ENCODE measurements at regions not wholly inside any gene's neighbourhood (a gene's known extent, or its start where the extent isn't known, plus 50 kb on each side); places are given as distances from the start of the nearest gene placed in this dataset.
"Not testable (repeated sequence)": the region's sequence is repeated elsewhere in the genome, so short reads cannot be mapped to it uniquely, and the experiment has no call there.

DNA sequence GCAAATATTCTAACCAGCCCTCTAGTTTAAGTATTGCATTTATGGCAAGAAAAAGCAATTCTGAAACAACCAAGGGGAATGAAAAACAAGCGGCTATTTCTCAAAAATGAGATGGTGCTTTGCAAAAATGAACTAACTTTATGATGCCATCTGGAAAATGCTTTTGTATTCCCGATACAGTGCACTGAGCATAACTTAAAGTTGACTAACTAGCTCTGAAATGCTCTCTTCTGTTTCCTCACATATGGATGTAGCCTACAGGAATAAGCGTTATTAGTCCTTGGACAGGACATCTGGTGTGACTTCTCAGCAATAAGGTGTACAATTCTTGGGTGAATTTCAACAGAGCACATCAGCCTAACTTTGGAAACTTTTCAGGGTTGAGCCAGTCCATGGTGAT, 228.2 kb upstream of the DDI1 start:
- DNase-seq = no peak

- no peak for DNase-seq
Observed at GRCh38 chr11:103811870-103812455, 224.5 kb upstream of the DDI1 start.

GRCh38 chr11:103812680-103813079, 223.8 kb upstream of the DDI1 start:
- no peak for DNase-seq

DNA sequence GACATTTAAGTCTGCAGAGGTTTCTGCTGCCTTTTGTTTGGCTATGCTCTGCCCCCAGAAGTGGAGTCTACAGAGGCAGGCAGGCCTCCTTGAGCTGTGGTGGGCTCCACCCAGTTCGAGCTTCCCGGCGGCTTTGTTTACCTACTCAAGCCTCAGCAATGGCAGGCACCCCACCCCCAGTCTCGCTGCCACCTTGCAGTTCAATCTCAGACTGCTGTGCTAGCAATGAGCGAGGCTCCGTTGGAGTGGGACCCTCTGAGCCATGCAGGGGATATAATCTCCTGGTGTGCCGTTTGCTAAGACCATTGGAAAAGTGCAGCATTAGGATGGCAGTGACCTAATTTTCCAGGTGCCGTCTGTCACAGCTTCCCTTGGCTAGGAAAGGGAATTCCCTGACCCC, 216.1 kb upstream of the DDI1 start:
- DNase-seq = not testable (repeated sequence)

DNA sequence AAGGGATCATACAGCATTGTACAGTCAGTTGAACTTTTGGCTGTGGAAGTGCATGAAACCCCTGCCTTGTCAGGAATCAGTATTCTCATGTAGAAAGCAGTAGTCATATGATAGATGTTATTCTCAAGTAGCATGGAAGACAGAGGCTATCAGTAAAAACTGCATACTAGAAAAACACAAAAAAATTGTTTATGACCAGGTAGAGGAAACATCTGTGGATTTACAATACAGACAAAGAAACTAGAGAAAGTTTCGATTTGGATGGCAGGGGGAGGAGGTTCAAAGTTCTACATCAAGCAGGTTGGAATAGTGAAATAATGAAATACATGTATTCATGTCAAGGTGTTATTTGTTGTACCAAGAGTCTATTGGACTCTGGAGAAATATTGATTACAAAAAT, 212.3 kb upstream of the DDI1 start:
- no peak for DNase-seq

DNA sequence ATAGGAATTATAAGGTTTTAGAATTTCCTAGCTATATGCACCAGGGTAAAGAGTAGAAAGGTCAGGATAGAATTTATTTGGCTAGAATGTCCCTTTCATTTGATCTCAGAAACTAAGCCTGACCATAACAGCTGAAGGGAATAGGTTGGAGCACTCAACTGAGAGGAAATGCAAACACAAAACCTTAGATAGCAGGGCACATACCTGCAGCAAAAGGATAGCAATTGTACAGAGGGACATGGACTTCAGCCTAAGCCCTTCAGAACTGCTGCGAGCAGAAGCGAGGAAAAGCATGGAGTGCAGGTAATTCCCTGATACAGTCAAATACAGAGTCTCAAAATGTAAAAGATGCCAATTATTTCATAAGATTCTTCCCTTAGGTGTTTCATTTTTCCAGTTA, 211.0 kb upstream of the DDI1 start:
- DNase-seq = no peak

DNA sequence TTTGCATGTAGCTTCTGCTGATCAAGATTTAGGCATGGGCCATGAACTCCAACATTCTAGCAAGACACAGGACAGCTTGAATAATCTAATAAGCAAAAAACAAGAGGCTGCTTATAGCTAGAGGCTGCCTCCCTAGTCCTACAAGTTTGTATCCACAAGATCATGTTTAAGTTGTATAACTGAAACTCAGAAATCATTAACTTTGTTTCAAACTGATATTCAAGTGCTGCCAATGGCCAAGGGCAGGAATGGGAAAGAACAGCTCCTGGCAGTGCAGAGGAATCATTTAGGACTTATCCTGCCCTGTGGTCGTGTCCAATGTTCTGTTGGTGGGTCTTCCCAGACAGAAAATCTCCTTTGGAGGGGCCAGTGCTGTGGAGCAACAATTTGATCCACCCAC, 209.6 kb upstream of the DDI1 start:
- DNase-seq = no peak

DNA sequence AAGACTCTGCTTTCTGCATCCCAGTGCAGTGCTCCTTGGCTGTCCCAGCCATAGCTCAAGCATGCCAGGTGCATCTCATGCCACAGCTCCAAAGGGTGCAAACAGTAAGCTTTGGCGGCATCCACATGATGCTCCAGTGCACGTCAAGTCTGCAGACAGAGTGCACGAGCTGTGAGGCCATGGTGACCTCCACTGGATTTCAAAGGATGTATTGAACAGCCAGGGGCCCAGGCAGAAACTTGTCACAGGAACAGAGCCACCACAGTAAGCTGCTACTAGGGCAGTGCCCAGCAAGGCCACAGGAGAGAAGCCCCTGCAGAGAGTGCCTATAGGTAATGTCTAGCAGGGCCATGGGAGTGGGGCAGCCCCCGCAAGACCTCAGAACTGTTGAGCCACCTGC, 206.8 kb upstream of the DDI1 start:
- DNase-seq = no peak

DNA sequence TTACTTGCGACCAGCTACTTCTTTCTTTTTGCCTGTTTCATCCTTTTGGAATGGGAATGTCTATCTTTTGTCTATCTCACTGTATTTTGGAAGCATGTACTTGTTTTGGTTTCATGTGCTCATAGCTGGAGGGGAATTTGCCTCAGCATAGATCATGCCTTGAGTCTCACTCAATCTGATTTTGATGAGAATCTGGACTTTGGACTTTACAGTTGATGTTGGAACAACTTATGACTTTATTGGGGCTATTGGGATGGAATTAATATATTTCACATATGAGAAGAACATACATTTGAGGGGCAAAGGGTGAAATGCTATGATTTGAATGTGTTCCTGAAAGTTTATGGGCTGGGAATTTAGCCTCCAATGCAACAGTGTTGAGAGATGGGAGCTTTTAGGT, 206.2 kb upstream of the DDI1 start:
- DNase-seq = no peak

- DNase-seq = no peak
Observed at GRCh38 chr11:103832762-103833161, 203.7 kb upstream of the DDI1 start.

- DNase-seq = no peak
Observed at GRCh38 chr11:103842191-103842590, 194.2 kb upstream of the DDI1 start.

- DNase-seq = no peak
Observed at GRCh38 chr11:103842795-103843194, 193.6 kb upstream of the DDI1 start.

DNA sequence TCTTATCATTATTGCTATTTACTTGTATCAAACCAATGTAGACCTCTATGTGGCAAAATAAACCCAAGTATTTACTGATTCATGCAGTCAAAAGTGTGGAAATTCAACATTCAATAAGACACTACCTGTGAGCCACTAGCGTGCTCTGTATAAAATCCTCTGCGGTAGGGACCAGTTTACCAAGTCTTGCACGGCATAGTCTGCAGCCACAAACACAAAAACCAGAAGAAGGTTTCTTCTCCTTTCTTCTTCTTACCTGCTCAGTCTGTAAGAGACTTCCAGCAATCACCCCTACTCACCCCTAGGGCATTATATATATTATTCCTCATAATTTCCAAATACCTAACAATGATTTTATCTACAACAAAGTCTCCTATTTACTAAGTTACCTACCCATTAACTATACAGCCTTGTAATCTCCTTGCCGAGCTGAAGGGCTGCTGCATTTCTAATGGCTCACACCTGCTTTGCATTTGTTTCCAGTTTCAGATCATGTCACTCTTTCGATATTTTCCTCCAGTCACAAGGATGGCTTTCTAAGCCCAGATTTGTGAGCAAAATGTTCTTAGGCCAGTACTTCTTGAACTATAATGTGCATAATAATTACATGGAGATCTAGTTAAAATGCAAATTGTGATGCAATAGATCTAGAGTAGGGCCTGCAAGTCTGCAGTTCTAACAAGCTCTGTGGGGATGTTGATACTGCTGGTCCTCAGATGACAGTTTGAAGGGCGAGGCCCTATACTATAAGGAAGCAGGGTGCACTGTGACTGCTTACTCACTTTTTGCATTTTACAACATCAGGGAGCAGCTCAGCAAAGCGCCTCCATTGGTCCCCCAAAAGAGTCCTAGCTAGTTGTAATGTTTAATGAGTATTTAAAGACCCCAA, 191.9 kb upstream of the DDI1 start:
- no peak for DNase-seq

- no peak for DNase-seq
Observed at GRCh38 chr11:103845331-103845730, 191.1 kb upstream of the DDI1 start.

DNA sequence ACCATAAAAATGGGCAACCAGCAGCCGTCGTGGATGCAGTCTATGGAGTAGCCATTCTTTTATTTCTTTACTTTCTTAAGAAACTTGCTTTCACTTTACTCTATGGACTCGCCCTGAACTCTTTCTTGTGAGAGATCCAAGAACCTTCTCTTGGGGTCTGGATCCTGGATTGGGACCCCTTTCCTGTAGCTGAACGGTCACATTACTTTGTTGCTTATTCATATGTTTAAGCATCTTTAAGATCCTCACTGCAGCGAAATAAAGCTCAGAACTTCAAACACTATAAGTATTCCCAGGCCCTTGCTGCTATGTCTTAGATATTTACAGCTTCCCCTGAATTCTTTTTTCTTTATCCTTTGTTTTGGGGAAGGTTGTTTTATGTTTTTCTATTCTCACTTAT, 187.8 kb upstream of the DDI1 start:
- DNase-seq = no peak

GRCh38 chr11:103849366-103849765, 187.1 kb upstream of the DDI1 start:
- no peak for DNase-seq

- no peak for DNase-seq
Observed at GRCh38 chr11:103850419-103851165, 185.8 kb upstream of the DDI1 start.

DNA sequence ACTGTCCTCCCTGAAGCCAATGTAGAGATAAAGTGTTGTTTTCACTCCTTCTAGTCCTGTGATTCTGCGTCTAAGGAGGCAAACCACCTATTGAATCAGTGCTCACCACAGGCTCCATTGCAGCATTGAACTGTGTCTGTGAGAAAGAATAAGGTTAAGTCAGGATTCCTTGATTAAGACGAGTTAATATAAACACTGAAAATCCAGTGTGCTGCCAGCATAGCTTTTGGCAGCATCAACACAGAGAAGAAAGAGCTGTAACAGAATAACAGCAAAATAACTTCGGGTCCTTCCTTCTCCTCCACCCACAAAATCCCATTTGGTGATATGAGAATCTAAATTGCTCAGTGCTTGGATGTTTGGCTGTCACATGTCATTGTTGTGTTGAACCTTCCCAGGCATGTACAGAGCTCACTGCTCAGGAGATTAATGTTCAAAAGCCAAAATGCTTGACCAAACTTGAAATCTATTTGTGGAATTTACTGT, 185.2 kb upstream of the DDI1 start:
- DNase-seq = no peak
